GM19463 (cell line): ENCODE measurements at regions not wholly inside any gene's neighbourhood (a gene's known extent, or its start where the extent isn't known, plus 50 kb on each side); places are given as distances from the start of the nearest gene placed in this dataset.

Experiments used
- ATAC-seq: cut with Tn5 transposase; IDR thresholded peaks from one replicate; pipeline ENCODE4 v1.9.1; 2021; ENCODE audit warnings: mild to moderate bottlenecking, moderate library complexity; ENCODE audit not compliant: unreplicated experiment

- no peak for ATAC-seq
Measured at GRCh38 chr4:98210281-98210680, 50.9 kb upstream of the RAP1GDS1 start.

GRCh38 chr4:98209111-98209510 is 52.1 kb upstream of the RAP1GDS1 start:
- ATAC-seq = no peak

GRCh38 chr4:98204236-98204553 is 57.0 kb upstream of the RAP1GDS1 start:
- ATAC-seq = peak; percentile 51

- peak; percentile 78 for ATAC-seq
Measured at GRCh38 chr4:98203332-98204235, 57.6 kb upstream of the RAP1GDS1 start.

GRCh38 chr4:98202907-98203306 is 58.3 kb upstream of the RAP1GDS1 start:
- no peak for ATAC-seq

- no peak for ATAC-seq
Measured at GRCh38 chr4:98199247-98199646, 56.0 kb upstream of the STPG2 start.

- ATAC-seq = no peak
Measured at GRCh38 chr4:98195005-98195404, 51.7 kb upstream of the STPG2 start.

GRCh38 chr4:98193459-98194105 is 50.3 kb upstream of the STPG2 start:
- no peak for ATAC-seq
